ENCODE measurements at regions not wholly inside any gene's neighbourhood (a gene's known extent, or its start where the extent isn't known, plus 50 kb on each side); places are given as distances from the start of the nearest gene placed in this dataset.

DNA sequence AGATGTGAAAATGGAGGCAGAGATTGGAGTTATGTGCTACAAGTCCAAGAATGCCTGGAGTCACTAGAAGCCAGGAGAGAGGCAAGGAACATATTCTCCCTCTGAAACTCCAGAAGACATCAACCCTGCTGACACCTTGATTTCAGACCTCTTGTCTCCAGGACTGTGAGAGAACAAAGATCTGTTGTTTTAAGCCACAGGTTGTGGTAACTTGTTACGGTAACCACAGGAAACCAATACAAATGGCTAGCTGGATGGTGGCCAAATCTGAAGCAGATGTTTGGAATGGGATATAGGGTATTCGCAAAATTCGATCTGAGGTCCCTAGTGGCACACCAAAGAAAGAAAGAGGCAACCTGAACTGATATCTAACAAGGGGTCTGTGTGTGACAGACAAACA, 129.0 kb downstream of the HERPUD2 start:
- ChIA-PET CTCF (no interaction called here), POLR2A (ENCODE audit: unreplicated experiment) (no interaction called here)
- Histone ChIP-seq H3K27me3 (ENCODE audit: control insufficient read depth, insufficient read depth, low read length) (peaks cover 20% of the 10 kb centered on the region), H3K9ac (ENCODE audit: low read depth, low read length) (no peak overlapping the region), H2AK9ac (replicated peaks; ENCODE audit: low read depth, low read length, poor library complexity) (peak overlapping the region; percentile 57), H3K9me1 (ENCODE audit: insufficient read depth, low read length) (no peaks in the 10 kb centered on the region), H2BK20ac (ENCODE audit: low read depth, low read length) (no peak overlapping the region), H3K14ac (replicated peaks; ENCODE audit: low read depth, low read length) (no peak overlapping the region), H3K9me3 (ENCODE audit: control insufficient read depth, insufficient read depth, low read length) (no peaks in the 10 kb centered on the region), H3K79me1 (ENCODE audit: low read depth in 1 of 2, low read length in 2 of 2) (no peaks in the 10 kb centered on the region), H3K36me3 (ENCODE audit: control insufficient read depth, insufficient read depth, low read length) (no peaks in the 10 kb centered on the region), H3K4ac (ENCODE audit: low read depth, low read length) (no peak overlapping the region), H3K4me3 (ENCODE audit: insufficient read depth, low read depth, low read length) (no peak overlapping the region), H4K91ac (ENCODE audit: insufficient read depth, low read depth, low read length) (no peak overlapping the region), H4K20me1 (ENCODE audit: insufficient read depth, low read length) (no peaks in the 10 kb centered on the region), H3K56ac (ENCODE audit: extremely low read depth, insufficient read depth, low read length) (no peak overlapping the region), H2AK5ac (ENCODE audit: low read depth, low read length) (no peak overlapping the region), H3K4me2 (ENCODE audit: low read depth, low read length) (no peak overlapping the region), H4K5ac (ENCODE audit: low read depth, low read length) (no peak overlapping the region), H3K18ac (ENCODE audit: low read depth, low read length) (no peak overlapping the region), H3K27ac (ENCODE audit: insufficient read depth, low read length) (no peak overlapping the region), H4K8ac (ENCODE audit: low read depth in 2 of 2, low read length in 2 of 2) (no peak overlapping the region), H3K23ac (ENCODE audit: low read depth, low read length) (no peak overlapping the region), H3K4me1 (ENCODE audit: control insufficient read depth, insufficient read depth, low read length) (no peaks in the 10 kb centered on the region), H2BK15ac (ENCODE audit: low read depth, low read length) (no peak overlapping the region), H2AFZ (replicated peaks; ENCODE audit: low read length, poor library complexity) (no peak overlapping the region), H2BK5ac (ENCODE audit: low read depth, low read length, poor library complexity, severe bottlenecking) (no peak overlapping the region), H2BK120ac (ENCODE audit: low read depth, low read length) (no peak overlapping the region)
- in situ Hi-C loops (cut with MboI; ENCODE audit: low sequenced_read_pairs), result no loop called here
- DNase-seq, result no peak
- dilution Hi-C loops (cut with HindIII; ENCODE audit: low sequenced_read_pairs, unreplicated experiment), result no loop called here
- no peak for TF ChIP-seq SMC3 (IDR thresholded peaks at IDR 0.05; ENCODE audit: low read depth, low read length)
- BruUV-seq (replicated peaks), result no TSS peak
- 24% methylated on average over 2 of the region's 3 CpGs; no CpG with 5 or more reads in 1 of the 2 experiments for WGBS, 2 experiments (ENCODE audit: extremely low coverage in 2 of 2, insufficient read length in 1 of 2)
- intact Hi-C loops (cut with micrococcal nuclease), result loop anchor here (1.0 kb wide), 1 partner anchor 34 kb away; no protein-coding TSS in a partner anchor
- ATAC-seq (ENCODE audit: low read depth), result no peak

Data from IMR-90 (cell line).